ENCODE measurements at regions not wholly inside any gene's neighbourhood (a gene's known extent, or its start where the extent isn't known, plus 50 kb on each side); places are given as distances from the start of the nearest gene placed in this dataset.

GRCh38 chr2:8169443-8169842 lies 512.4 kb upstream of the ID2 start:
- H3K9me3 ChIP-seq (ENCODE audit: low read depth): no peaks in the 10 kb centered on the region
- H3K4me3 ChIP-seq: no peak overlapping the region
- no peaks in the 10 kb centered on the region for H3K36me3 ChIP-seq
- TF ChIP-seq CTCF (IDR thresholded peaks at IDR 0.05; ENCODE audit: low read depth, low read length): no peak
- peak in 1 of 2 donors; percentile 88 for DNase-seq (ENCODE audit: low read depth in 1 of 2, low spot score in 1 of 2)
- H3K4me1 ChIP-seq (ENCODE audit: low read depth): no peaks in the 10 kb centered on the region
- H3K27me3 ChIP-seq: no peaks in the 10 kb centered on the region
- no peak overlapping the region for H3K27ac ChIP-seq

GRCh38 chr2:8170552-8171327 lies 511.1 kb upstream of the ID2 start:
- H3K4me3 ChIP-seq: no peak overlapping the region
- H3K9me3 ChIP-seq (ENCODE audit: low read depth): no peaks in the 10 kb centered on the region
- no peaks in the 10 kb centered on the region for H3K27me3 ChIP-seq
- no peaks in the 10 kb centered on the region for H3K36me3 ChIP-seq
- DNase-seq (ENCODE audit: low read depth in 1 of 2, low spot score in 1 of 2): no peak
- no peak for TF ChIP-seq CTCF (IDR thresholded peaks at IDR 0.05; ENCODE audit: low read depth, low read length)
- no peaks in the 10 kb centered on the region for H3K4me1 ChIP-seq (ENCODE audit: low read depth)
- H3K27ac ChIP-seq: no peak overlapping the region

GRCh38 chr2:8171608-8172007 lies 510.2 kb upstream of the ID2 start:
- Histone ChIP-seq H3K9me3 (ENCODE audit: low read depth) (no peaks in the 10 kb centered on the region), H3K27ac (no peak overlapping the region), H3K27me3 (no peaks in the 10 kb centered on the region), H3K4me1 (ENCODE audit: low read depth) (no peaks in the 10 kb centered on the region), H3K36me3 (no peaks in the 10 kb centered on the region), H3K4me3 (no peak overlapping the region)
- DNase-seq (ENCODE audit: low read depth in 1 of 2, low spot score in 1 of 2): peak in 1 of 2 donors; percentile 39
- TF ChIP-seq CTCF (IDR thresholded peaks at IDR 0.05; ENCODE audit: low read depth, low read length): no peak

GRCh38 chr2:8172661-8173060 lies 509.2 kb upstream of the ID2 start:
- no peak overlapping the region for H3K27ac ChIP-seq
- H3K27me3 ChIP-seq: no peaks in the 10 kb centered on the region
- no peaks in the 10 kb centered on the region for H3K36me3 ChIP-seq
- no peak for TF ChIP-seq CTCF (IDR thresholded peaks at IDR 0.05; ENCODE audit: low read depth, low read length)
- no peaks in the 10 kb centered on the region for H3K9me3 ChIP-seq (ENCODE audit: low read depth)
- no peak overlapping the region for H3K4me3 ChIP-seq
- no peaks in the 10 kb centered on the region for H3K4me1 ChIP-seq (ENCODE audit: low read depth)
- DNase-seq (ENCODE audit: low read depth in 1 of 2, low spot score in 1 of 2): no peak

- DNase-seq (ENCODE audit: low read depth in 1 of 2, low spot score in 1 of 2): no peak
- H3K36me3 ChIP-seq: no peaks in the 10 kb centered on the region
- H3K27me3 ChIP-seq: no peaks in the 10 kb centered on the region
- TF ChIP-seq CTCF (IDR thresholded peaks at IDR 0.05; ENCODE audit: low read depth, low read length): no peak
- H3K27ac ChIP-seq: no peak overlapping the region
- no peak overlapping the region for H3K4me3 ChIP-seq
- H3K4me1 ChIP-seq (ENCODE audit: low read depth): no peaks in the 10 kb centered on the region
- H3K9me3 ChIP-seq (ENCODE audit: low read depth): no peaks in the 10 kb centered on the region
Observed at GRCh38 chr2:8174641-8175257, 507.1 kb upstream of the ID2 start.
